Stimulated activated CD4-positive, alpha-beta T cell treated with anti-CD3 and anti-CD28 coated beads, Interleukin-1b, Interleukin-23, amount 100 ng/mL, for 24 hours (primary cell): ENCODE measurements at regions not wholly inside any gene's neighbourhood (a gene's known extent, or its start where the extent isn't known, plus 50 kb on each side); places are given as distances from the start of the nearest gene placed in this dataset.
A peak's percentile ranks its signal among the peaks of the same experiment; 100 is the strongest.

Source experiments
- DNase-seq, 4 experiments: peaks; one replicate each; pipeline ENCODE4 v3.0.0-alpha.2; 2020; ENCODE audit warnings: low read depth in 4 of 4, low spot score in 1 of 4

GRCh38 chrX:14194711-14195110 is 165.0 kb upstream of the GEMIN8 start:
- DNase-seq: no peak

GRCh38 chrX:14193547-14193946 is 163.9 kb upstream of the GEMIN8 start:
- DNase-seq: no peak

GRCh38 chrX:14173873-14174272 is 144.2 kb upstream of the GEMIN8 start:
- no peak for DNase-seq

- no peak for DNase-seq
Observed at GRCh38 chrX:14164828-14165227, 135.1 kb upstream of the GEMIN8 start.

- no peak for DNase-seq
Observed at GRCh38 chrX:14125462-14125861, 95.8 kb upstream of the GEMIN8 start.

GRCh38 chrX:14124562-14124961 is 94.9 kb upstream of the GEMIN8 start:
- no peak for DNase-seq

GRCh38 chrX:14095702-14096101 is 66.0 kb upstream of the GEMIN8 start:
- DNase-seq: peak in 3 of 4 experiments; percentile 5 to 13 (median 7)

GRCh38 chrX:14094191-14094590 is 64.5 kb upstream of the GEMIN8 start:
- no peak for DNase-seq

- no peak for DNase-seq
Observed at GRCh38 chrX:14084466-14084865, 54.8 kb upstream of the GEMIN8 start.

GRCh38 chrX:14083783-14084182 is 54.1 kb upstream of the GEMIN8 start:
- DNase-seq: no peak

GRCh38 chrX:14079891-14080430 is 50.3 kb upstream of the GEMIN8 start:
- no peak for DNase-seq
